ENCODE measurements at regions not wholly inside any gene's neighbourhood (a gene's known extent, or its start where the extent isn't known, plus 50 kb on each side); places are given as distances from the start of the nearest gene placed in this dataset.

DNA sequence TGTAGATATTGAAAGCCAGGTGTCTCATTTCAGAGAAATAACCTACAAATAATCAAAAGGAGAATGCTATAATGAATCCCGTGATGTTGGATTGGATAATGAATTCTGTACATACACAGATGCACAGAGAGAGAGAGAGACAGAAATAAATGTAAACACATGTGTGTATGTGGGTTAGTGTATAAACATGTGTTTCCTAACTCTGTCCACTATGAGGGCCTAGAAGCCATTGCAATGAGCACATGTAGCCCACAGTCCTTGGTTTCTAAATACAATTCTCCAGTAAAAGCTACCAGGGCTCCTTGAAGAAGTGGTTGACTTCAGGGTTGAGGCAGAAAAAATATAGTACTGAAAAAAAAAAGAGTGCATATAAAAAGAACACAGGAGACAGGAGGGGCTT lies 109.5 kb downstream of the INHBB start:
- peak; percentile 13 for DNase-seq (ENCODE audit: low read depth)

DNA sequence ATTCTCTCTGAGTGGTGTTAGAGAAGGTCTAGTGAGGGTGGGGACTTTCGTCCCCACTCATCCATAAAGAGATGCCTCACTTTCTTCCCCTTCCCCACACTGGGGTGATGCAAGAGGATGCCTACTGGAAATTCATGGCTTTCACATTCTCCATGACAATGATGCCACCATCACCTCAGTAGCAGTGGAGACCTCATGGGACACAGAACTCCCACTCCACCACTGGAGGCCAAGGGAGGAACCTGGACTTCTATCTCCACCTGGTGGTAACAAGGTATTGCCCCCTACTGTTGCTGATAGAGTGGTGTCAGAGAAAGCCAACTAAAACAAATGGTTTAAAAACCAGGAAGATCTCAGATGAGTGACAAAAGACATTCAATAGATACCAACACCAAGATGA lies 110.9 kb downstream of the INHBB start:
- DNase-seq (ENCODE audit: low read depth) = no peak

DNA sequence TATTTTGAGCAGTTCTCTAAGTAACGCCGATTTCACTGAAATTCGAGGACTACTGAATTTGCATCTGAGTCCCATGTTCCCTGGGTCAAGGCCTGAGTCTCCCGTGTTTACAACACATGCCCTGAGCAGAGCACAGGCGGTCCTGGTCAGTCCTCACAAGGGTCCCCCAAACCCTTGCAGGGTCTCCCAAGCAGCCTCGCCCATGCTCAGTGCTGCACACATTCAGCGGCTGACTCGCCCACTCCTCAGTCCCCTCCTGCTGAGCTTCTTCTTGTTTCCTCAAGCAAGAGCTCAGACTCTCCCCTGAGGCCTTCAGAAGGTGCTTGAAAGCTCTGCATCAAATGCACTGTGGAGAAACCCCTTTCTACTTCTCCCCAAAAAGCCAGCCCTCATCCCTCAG lies 114.6 kb downstream of the INHBB start:
- no peak for DNase-seq (ENCODE audit: low read depth)

DNA sequence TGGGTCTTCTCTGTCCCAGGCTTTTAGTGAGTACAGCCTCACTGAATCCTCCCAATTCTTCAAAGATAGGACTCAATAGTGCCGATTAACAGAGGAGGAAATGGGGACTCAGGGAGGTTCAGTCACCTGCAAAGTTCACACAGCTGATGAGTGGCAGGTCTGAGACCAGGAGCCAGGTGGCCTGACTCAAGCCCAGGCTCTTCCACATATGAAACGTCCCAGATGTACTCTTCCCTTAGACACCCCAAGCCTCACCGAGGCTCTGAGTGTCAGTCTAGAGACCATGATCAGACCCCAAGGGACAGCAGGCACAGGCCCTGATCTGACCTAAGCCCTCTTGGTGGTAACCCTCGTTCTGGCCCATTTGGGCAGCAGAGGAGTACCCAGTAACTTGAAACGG lies 115.2 kb downstream of the INHBB start:
- no peak for DNase-seq (ENCODE audit: low read depth)

DNA sequence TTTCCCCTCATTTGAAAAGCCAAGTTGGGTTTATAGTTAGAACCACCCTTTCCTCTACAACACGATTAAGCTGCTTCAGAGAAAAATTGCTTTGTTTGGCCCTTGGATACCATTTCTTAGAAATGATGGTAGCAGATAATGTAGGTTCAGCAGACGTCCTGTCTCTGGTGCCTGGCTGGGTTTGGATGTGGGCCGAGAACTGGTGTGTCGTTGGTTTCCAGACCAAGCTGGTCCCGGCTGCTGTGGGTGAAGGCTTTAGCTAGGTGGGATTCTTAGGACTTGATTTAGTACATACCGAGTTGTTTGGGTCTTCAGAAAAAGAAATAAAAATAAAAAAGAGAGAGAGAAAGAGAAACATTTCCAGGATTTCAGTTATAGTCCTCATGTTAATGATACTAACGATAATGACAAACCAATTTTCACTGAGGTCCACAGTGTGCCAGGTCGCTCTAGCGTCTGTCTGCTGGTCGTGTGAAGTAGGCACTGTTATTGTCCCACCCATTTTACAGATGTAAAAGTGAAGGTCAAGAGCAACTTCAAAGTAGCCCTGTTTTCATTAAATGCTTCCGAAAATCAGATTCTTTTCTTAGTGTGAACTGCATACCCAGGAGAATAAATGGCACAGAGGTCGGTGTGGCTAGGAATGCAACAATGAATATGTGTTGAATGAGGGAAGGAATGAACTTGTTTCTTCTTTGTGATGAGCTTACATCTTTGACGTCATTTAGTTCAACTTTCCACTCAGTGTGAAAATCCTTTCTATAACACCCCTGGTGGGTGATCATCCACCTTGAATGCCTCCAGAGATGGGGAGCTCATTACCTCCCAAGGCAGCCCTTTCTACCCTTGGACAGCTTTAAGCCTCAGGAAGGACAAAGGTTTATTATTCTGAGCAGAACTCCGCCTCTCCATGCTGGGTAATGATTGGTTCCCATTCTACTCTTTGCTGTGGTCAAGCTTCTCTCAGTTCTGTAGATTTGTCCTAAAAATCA lies 115.9 kb downstream of the INHBB start:
- no peak for DNase-seq (ENCODE audit: low read depth)

DNA sequence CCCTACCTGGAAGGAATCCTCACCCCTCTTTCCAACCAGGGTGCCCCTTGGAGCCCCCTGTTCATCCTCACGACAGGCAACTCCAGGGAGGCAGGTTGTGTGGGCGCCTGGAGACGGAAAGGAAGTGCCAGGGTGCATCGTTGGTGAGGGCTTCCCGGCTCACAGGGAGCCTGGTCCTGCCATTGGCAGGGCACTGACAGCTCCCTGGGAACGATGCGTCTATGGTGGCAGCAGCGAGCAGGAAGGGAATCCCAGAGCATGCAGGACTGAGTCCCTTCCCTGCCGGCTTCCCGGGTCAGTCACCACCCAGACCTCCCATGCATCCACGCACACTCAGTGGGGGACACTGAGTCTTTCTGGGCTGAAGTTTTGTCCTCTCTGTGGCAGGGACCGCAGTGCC lies 117.6 kb downstream of the INHBB start:
- no peak for DNase-seq (ENCODE audit: low read depth)

DNA sequence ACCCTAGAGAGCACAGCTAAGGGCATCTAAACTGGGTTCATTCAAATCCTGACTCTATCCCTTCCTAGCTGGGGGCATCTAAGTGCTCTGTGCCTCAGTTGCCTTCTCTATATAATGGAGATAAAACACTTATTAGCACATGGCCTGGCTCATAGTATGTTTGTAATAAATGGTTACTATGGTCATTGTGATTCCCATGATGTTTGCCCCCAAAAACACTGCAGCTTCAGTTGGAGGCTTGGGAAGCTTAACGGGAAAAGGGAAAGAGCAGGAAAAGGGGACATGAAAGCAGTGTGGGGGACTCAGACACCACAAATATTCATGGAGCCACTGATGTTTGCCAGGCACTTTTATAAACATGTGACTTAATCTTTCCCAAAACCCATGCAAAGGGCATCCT lies 118.1 kb downstream of the INHBB start:
- no peak for DNase-seq (ENCODE audit: low read depth)

DNA sequence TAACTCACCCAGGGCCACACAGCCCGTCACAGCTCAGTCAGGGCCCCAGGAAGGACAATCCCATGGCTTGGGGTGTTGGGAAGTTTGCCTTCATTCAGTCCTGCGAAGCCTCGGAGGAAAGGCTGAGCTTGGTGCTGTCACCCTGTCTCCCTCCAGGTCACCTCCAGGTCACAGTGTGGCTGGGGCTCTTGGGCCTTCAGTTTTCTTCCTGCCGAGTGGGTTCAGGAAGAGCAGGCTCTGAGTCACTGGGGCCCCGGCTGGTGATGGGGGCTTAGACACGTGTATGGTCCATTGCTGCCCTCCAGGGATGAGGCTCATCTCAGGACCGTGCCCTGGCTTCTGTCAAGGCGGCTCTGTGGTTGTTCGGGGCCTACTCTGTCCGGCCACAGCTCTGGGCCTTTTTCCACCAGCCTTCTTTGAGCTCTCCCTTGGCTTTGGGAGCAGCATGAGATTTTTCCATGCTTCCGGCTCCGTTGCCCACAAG lies 118.6 kb downstream of the INHBB start:
- DNase-seq (ENCODE audit: low read depth) = peak; percentile 32

DNA sequence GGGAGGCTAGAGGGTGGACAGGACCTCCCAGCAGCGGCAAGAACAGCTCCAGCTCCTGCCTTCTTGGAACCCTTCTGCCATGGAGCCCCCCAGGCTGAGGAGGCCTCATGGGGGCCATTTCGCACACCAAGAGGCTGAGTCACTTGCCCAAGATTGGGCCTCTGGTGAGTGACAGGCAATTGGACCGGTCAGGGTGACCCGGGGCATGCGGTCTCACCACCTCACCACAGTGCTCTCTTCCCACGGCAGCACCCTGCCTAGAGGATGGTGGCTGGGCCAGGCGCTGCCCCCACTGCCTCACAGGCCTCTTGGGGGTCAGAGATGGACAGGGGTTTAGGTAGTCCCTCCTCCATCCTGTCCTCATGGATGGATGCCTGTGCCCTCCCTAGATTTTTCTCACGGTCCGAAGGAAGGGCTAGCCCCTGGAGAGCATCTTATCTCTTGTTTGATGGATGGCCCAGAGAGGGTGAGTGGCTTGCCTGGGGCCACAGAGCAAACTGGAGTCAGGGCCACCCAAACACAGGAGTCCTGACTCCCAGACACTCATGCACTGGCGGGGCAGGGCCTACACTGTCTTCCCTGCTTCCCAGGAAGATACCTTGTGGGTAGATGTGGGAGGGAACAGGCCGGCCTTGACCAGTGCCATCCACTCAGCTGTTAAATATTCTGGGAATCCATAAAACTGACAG lies 119.2 kb downstream of the INHBB start:
- peak; percentile 14 for DNase-seq (ENCODE audit: low read depth)

DNA sequence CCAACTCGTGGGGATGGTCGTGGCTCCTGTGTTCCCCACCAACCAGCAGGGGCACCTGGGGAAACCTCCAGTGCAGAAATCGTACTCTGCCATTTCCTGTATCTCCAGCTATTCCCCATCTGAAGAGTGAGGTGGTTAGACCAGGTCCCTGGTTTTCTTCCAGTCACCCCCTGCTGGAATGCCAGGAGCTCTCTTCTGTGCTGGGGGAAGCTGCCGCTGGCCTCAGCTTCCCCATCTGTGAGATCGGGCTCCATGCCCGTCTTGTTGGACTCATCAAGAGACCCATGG lies 119.7 kb downstream of the INHBB start:
- DNase-seq (ENCODE audit: low read depth) = no peak

DNA sequence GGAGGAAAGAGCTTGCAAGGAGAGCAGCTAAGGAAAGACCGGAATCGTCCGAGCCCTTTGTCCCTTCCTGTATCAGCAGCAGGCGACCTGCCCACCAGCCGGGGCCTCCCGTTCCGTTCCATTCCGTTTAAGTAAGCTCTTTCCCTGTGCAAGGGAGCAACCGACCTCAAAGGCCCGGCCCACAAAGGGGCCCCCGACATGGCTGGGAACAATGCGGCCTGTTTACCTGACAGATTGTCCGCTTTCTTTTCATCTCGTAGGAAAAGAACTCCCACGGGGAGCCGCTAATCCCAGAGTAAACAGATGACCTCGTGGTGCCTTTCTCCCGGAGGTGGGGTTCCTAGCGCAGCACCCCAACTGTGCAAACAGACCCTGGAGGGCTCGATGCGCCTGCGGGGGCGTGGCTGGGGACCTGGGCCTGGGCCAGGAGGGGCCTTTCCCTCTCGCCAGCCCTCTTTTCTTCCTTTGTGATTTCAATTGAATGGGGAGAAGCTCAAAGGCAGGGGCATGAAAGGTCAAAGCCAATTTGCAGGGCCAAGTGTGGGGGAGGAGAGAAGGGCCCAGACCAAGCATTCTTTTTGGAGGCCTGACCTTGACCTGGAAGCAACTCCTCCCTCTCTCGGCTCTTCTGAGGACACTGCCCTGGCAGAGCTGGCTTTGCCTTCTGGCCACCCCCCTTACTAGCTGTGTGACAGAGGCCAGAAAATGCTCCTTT lies 120.2 kb downstream of the INHBB start:
- DNase-seq (ENCODE audit: low read depth) = no peak

DNA sequence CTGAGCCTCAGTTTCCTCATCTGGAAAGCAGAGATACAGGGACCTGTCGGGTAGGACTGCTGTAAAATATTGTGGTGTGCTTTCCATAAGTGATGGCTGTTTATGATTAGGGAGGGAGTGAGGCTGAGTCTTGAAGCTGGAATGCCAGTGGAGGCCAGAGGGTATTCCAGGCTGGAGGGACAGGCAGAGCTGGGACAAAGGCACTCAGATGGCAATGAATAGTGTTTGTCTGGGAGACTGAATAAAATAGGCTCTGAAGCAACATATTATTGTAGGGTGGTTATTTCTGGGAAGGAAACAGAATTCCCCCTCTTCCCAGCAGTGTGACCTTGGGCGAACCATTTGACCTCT lies 120.7 kb downstream of the INHBB start:
- DNase-seq (ENCODE audit: low read depth) = peak; percentile 61

DNA sequence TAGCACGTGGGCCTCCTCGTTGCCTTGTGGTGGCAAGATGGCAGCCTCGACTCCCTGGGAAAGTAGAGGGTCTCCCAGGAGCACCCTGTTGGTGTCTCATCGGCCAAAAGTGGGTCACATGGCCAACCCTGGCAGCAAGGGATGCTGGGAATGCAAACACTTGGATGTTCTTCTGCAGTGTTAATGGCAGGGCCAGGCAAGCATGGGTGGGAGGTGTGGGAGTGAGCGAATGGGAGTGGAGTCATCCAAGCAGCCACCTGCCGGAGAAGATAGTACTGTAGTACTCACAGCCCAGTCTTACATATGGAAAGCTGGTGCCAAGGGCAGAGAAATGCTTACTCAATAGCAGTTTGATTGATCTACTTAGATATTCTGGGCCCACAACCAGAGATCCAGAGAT lies 122.2 kb downstream of the INHBB start:
- no peak for DNase-seq (ENCODE audit: low read depth)

DNA sequence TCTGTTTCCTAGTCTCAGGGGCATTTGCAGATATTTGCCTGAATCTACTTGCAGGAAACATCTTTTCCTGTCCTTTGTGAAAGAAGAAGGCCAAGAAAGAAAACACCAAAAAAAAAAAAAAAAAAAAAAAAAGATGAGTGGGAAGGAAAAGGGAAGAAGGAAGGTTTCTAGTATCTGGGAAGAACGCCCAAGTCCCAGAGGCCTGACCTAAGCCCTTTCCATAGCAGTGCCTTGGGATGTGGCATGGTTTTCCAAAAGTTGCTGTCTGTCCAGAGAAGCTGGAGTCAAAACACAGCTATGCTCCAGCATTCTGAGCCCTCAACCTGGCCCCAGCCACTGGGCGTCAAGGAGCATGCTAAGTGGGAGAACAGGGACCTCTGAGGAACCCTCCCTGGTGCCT lies 123.5 kb downstream of the INHBB start:
- peak; percentile 62 for DNase-seq (ENCODE audit: low read depth)

DNA sequence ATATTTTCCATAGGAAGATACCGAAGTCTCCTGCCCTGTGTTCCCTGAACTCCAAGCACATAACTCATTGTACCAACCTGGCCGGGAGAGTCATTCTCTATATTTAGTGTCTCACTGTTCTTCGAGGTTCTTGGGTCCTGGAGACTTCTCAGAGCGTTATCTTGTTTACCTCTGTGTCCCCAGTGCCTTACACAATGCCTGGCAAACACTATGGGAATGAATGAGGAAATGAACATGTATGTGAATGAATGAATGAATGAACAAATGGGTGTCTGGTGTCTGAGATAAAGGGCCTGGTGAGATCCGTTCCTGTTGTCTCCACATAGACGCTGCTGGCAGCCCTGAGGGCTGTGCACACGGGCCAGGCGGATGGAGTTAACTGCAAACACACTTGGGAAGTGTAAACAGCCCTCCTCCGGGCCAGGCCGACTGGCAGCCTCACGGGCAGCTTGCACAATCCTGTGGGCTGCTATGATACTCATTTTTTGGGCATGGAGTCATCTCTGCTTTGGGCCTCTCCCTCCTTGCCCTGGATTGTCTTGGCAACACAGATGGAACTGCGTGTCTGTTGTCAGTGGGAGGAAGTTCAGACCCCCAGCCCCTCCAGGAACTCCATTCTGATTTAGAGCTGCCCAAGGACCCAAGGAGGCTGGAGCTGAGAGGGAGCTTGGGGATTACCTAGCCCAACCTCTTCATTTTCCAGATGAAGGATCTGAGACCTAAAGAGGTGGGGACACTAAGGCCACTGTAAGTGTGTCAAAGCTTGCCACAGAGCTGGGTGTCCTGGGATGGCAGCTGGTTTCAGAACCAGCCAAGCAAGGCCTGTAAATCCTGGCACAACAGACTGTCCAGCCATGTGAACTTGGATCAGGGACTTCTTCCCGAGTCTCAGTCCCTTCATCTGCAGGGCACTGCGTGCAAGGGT lies 124.4 kb downstream of the INHBB start:
- DNase-seq (ENCODE audit: low read depth) = peak; percentile 97

DNA sequence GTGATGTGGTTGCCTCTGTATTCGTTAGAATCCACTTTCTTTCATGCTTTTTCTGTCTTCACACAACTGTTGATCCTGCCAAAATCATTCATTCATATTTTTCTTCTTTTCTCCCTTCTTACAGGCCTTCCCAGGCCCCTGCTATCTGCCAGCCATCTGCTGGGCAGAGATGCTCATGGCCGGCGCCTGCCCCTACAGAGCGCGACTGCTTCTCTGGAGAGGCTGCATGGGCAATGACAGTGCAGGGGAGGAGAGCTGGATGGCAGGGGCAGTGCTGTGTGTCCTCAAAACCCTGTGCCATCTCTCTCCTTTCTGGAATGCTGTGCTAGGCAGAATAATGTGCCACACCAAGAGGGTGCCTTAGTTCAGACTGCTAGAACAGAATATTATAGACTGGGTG lies 125.2 kb downstream of the INHBB start:
- no peak for DNase-seq (ENCODE audit: low read depth)

DNA sequence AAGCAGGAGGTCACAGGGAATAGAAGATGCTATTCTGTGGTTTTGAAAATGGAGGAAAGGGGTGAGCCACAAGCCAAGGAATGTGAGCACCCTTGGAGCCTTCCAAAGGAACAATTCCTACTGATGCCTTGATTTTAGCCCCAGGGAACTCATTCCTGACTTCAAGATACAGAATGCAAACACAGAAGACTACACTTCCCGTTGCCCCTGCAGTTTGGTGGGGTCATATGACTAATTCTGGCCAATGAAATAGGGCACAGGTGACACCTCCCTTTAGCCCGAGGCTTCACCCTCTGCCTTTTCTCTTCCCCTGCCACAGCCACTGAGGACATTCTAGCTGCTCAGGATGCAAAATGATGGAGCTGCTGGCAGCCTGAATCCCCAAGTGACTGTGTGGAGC lies 126.1 kb downstream of the INHBB start:
- peak; percentile 33 for DNase-seq (ENCODE audit: low read depth)

DNA sequence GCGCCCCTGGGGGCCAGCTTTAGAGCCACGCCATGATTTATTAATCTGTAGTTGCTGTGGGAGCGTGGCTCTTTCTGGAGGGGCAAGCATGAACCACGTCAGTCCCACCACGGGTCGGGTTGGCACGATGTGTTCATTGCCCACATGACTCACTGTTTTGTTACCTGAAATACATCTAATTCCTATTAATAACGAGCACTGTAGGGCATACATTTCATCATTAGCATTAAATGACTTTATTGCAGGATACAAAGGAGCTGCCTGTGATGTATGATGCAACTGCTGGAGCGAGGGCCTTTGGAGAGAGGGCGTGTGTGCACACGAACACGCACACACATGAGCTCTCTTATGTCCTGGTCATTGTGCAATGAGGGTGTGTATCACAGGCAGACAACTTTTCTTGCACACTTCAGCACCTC lies 127.0 kb downstream of the INHBB start:
- no peak for DNase-seq (ENCODE audit: low read depth)

DNA sequence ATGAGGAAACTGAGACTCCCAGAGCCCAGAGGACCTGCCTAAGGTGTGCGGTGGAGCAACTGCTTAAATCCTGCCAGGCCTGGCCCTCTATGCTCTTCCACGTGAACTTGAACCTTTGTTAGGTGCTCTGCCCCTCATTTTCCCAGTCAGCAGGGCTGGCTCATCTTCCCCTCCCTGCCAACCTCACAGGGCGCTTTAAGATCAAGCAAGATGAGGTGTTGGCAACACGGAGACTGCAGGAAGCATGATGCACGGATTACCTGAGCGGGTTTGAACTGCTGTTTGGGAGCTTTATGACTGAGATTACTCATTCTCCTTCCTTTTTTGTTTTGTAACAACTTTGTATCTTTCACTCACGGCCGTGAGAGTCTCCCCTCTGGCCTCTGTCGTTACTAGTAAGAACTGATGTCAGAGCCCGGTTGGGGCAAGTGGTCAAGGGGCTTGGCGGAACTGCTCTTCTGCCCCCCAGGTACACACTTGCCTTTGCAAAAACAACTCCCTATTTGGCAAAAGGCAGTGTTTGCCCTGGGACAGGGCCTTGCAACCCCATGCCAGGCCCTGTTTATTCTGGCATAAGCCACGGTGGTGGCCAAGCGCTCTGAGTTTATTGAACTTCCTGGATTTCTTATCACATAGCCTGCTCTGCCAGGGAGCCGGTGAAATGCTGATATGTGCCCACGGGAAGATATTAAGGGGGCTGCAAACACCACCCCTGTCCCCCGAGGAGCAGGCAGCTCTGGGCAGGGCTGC lies 127.8 kb downstream of the INHBB start:
- DNase-seq (ENCODE audit: low read depth) = no peak

DNA sequence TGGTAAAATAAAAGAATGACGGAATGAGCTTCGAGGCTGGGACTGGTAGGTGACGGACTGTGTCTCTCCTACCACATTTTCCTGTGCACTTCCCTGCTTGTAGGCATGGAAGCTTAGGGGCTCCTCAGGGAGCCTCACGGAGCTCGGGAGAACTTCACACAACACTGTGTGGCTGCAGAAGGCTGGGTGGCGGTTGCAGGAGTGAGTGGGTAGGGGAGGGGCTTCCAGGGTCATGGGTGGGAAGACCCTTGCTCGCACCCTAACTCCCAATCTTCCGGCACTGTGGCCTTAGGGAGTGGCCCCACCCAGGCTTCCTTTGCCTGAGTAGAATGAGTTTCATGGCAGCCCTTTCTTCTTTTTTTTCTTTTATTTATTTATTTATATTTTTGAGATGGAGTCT lies 128.6 kb downstream of the INHBB start:
- DNase-seq (ENCODE audit: low read depth) = no peak

DNA sequence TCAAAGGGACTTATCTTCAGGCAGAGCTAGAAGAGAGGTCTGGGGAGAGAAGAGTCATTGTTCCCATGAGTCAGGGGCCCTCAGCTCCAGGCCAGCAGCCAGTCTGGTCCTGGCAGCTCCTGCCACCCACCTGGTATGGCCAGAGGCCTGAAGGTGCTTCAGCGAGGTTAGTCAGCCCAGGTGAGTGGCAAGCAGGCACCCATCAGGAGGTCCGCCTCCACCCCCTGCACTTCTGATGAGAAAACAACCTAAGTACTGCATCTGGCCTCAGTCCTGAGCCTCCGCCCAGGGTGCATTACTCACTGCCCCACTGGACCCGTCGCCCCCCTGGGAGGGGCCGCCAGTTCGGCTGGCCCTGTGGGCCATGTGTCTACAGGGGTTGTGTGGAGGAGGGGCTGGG lies 130.2 kb downstream of the INHBB start:
- no peak for DNase-seq (ENCODE audit: low read depth)
